HEK293 (cell line): ENCODE measurements at regions not wholly inside any gene's neighbourhood (a gene's known extent, or its start where the extent isn't known, plus 50 kb on each side); places are given as distances from the start of the nearest gene placed in this dataset.

Experiments
- GLI4 ChIP-seq: fragments of 450-650 bp; formaldehyde crosslinking; IDR thresholded peaks from 2 replicates; pipeline ENCODE4 v1.5.1; 2016; ENCODE audit warnings: missing biosample characterization, missing genetic modification characterization
- OSR2 ChIP-seq: fragments of 450-650 bp; formaldehyde crosslinking; IDR thresholded peaks from 2 replicates; pipeline ENCODE4 v1.5.1; 2016; ENCODE audit warnings: missing biosample characterization, missing genetic modification characterization
- RBAK ChIP-seq: fragments of 450-650 bp; formaldehyde crosslinking; IDR thresholded peaks from 2 replicates; pipeline ENCODE4 v1.5.1; 2016; ENCODE audit warnings: missing biosample characterization, missing genetic modification characterization
- REPIN1 ChIP-seq: fragments of 450-650 bp; formaldehyde crosslinking; IDR thresholded peaks from 2 replicates; pipeline ENCODE4 v1.5.1; 2017; ENCODE audit warnings: missing biosample characterization, missing genetic modification characterization, low read depth
- SALL2 ChIP-seq: fragments of 450-650 bp; formaldehyde crosslinking; IDR thresholded peaks from 2 replicates; pipeline ENCODE4 v1.5.0; 2017; ENCODE audit warnings: missing biosample characterization, mild to moderate bottlenecking, missing genetic modification characterization, borderline replicate concordance
- SP2 ChIP-seq: fragments of 450-650 bp; formaldehyde crosslinking; IDR thresholded peaks from 2 replicates; pipeline ENCODE4 v1.5.1; 2016; ENCODE audit warnings: missing biosample characterization, missing genetic modification characterization
- SP3 ChIP-seq: fragments of 450-650 bp; formaldehyde crosslinking; IDR thresholded peaks from 2 replicates; pipeline ENCODE4 v1.5.1; 2016; ENCODE audit warnings: missing biosample characterization, missing genetic modification characterization
- ZBTB1 ChIP-seq: fragments of 450-650 bp; formaldehyde crosslinking; IDR thresholded peaks from 2 replicates; pipeline ENCODE4 v1.5.1; 2016; ENCODE audit warnings: missing biosample characterization, missing genetic modification characterization
- ZBTB6 ChIP-seq: fragments of 450-650 bp; formaldehyde crosslinking; IDR thresholded peaks from 2 replicates; pipeline ENCODE4 v1.5.1; 2017; ENCODE audit warnings: missing biosample characterization, missing genetic modification characterization
- ZBTB8A ChIP-seq: fragments of 450-650 bp; formaldehyde crosslinking; IDR thresholded peaks from 2 replicates; pipeline ENCODE4 v1.5.1; 2016; ENCODE audit warnings: missing biosample characterization, missing genetic modification characterization
- ZFHX2 ChIP-seq: fragments of 450-650 bp; formaldehyde crosslinking; conservative IDR thresholded peaks from 2 replicates; pipeline ENCODE4 v1.5.1; 2016; ENCODE audit warnings: missing biosample characterization, missing genetic modification characterization
- ZFP37 ChIP-seq: fragments of 450-650 bp; formaldehyde crosslinking; IDR thresholded peaks from 2 replicates; pipeline ENCODE4 v1.5.1; 2016; ENCODE audit warnings: missing biosample characterization, missing genetic modification characterization
- ZNF140 ChIP-seq: fragments of 450-650 bp; formaldehyde crosslinking; IDR thresholded peaks from 2 replicates; pipeline ENCODE4 v1.5.1; 2016; ENCODE audit warnings: missing biosample characterization, missing genetic modification characterization
- ZNF146 ChIP-seq: fragments of 450-650 bp; formaldehyde crosslinking; IDR thresholded peaks from 2 replicates; pipeline ENCODE4 v1.5.1; 2016; ENCODE audit warnings: missing biosample characterization, missing genetic modification characterization
- ZNF169 ChIP-seq: fragments of 450-650 bp; formaldehyde crosslinking; IDR thresholded peaks from 2 replicates; pipeline ENCODE4 v1.5.1; 2016; ENCODE audit warnings: missing biosample characterization, missing genetic modification characterization
- ZNF174 ChIP-seq: fragments of 450-650 bp; formaldehyde crosslinking; IDR thresholded peaks from 2 replicates; pipeline ENCODE4 v1.5.0; 2017; ENCODE audit warnings: missing biosample characterization, mild to moderate bottlenecking, missing genetic modification characterization
- ZNF184 ChIP-seq: fragments of 450-650 bp; IDR thresholded peaks from 2 replicates; pipeline ENCODE4 v1.5.1; 2018; ENCODE audit warnings: missing biosample characterization, mild to moderate bottlenecking, missing genetic modification characterization
- ZNF2 ChIP-seq: fragments of 450-650 bp; formaldehyde crosslinking; IDR thresholded peaks from 2 replicates; pipeline ENCODE4 v1.5.1; 2016; ENCODE audit warnings: missing biosample characterization, missing genetic modification characterization
- ZNF214 ChIP-seq: fragments of 450-650 bp; formaldehyde crosslinking; IDR thresholded peaks from 2 replicates; pipeline ENCODE4 v1.5.1; 2017; ENCODE audit warnings: missing biosample characterization, mild to moderate bottlenecking, missing genetic modification characterization, borderline replicate concordance
- ZNF23 ChIP-seq: fragments of 450-650 bp; formaldehyde crosslinking; IDR thresholded peaks from 2 replicates; pipeline ENCODE4 v1.5.1; 2016; ENCODE audit warnings: missing biosample characterization, missing genetic modification characterization, borderline replicate concordance
- ZNF248 ChIP-seq: fragments of 450-650 bp; formaldehyde crosslinking; IDR thresholded peaks from 2 replicates; pipeline ENCODE4 v1.5.1; 2017; ENCODE audit warnings: missing biosample characterization, missing genetic modification characterization
- ZNF302 ChIP-seq: fragments of 450-650 bp; formaldehyde crosslinking; IDR thresholded peaks from 2 replicates; pipeline ENCODE4 v1.5.1; 2016; ENCODE audit warnings: missing biosample characterization, missing genetic modification characterization, low read depth
- ZNF341 ChIP-seq: fragments of 450-650 bp; formaldehyde crosslinking; IDR thresholded peaks from 2 replicates; pipeline ENCODE4; 2016; ENCODE audit warnings: low read depth, missing biosample characterization, missing genetic modification characterization
- ZNF366 ChIP-seq: fragments of 450-650 bp; formaldehyde crosslinking; conservative IDR thresholded peaks from 2 replicates; pipeline ENCODE4 v1.5.1; 2016; ENCODE audit warnings: missing biosample characterization, missing genetic modification characterization
- ZNF394 ChIP-seq: fragments of 450-650 bp; formaldehyde crosslinking; IDR thresholded peaks from 2 replicates; pipeline ENCODE4 v1.5.1; 2016; ENCODE audit warnings: missing biosample characterization, missing genetic modification characterization, mild to moderate bottlenecking, moderate library complexity, borderline replicate concordance
- ZNF423 ChIP-seq: fragments of 450-650 bp; formaldehyde crosslinking; IDR thresholded peaks from 2 replicates; pipeline ENCODE4 v1.5.1; 2016; ENCODE audit warnings: missing biosample characterization, missing genetic modification characterization
- ZNF473 ChIP-seq: fragments of 450-650 bp; formaldehyde crosslinking; IDR thresholded peaks from 2 replicates; pipeline ENCODE4 v1.5.1; 2017; ENCODE audit warnings: missing biosample characterization, missing genetic modification characterization
- ZNF514 ChIP-seq: fragments of 450-650 bp; formaldehyde crosslinking; IDR thresholded peaks from 2 replicates; pipeline ENCODE4 v1.5.1; 2016; ENCODE audit warnings: missing biosample characterization, missing genetic modification characterization
- ZNF549 ChIP-seq: fragments of 450-650 bp; IDR thresholded peaks from 2 replicates; pipeline ENCODE4 v1.5.1; 2018; ENCODE audit warnings: missing biosample characterization, missing genetic modification characterization, mild to moderate bottlenecking, inconsistent platforms, moderate library complexity
- ZNF585B ChIP-seq: fragments of 450-650 bp; formaldehyde crosslinking; IDR thresholded peaks from 2 replicates; pipeline ENCODE4 v1.5.1; 2016; ENCODE audit warnings: missing biosample characterization, missing genetic modification characterization
- ZNF623 ChIP-seq: fragments of 450-650 bp; formaldehyde crosslinking; IDR thresholded peaks from 2 replicates; pipeline ENCODE4 v1.5.1; 2016; ENCODE audit warnings: missing biosample characterization, missing genetic modification characterization
- ZNF626 ChIP-seq: fragments of 450-650 bp; sonication (Bioruptor Pico); formaldehyde crosslinking; IDR thresholded peaks from 2 replicates; pipeline ENCODE4 v1.5.1; 2018; ENCODE audit warnings: missing biosample characterization, missing genetic modification characterization, inconsistent platforms
- ZNF645 ChIP-seq: fragments of 450-650 bp; formaldehyde crosslinking; IDR thresholded peaks from 2 replicates; pipeline ENCODE4; 2016; ENCODE audit warnings: missing biosample characterization, missing genetic modification characterization
- ZNF670 ChIP-seq: fragments of 450-650 bp; formaldehyde crosslinking; IDR thresholded peaks from 2 replicates; pipeline ENCODE4 v1.5.1; 2016; ENCODE audit warnings: missing biosample characterization, missing genetic modification characterization, low read depth
- ZNF677 ChIP-seq: fragments of 450-650 bp; IDR thresholded peaks from 2 replicates; pipeline ENCODE4 v1.5.0; 2018; ENCODE audit warnings: missing biosample characterization, mild to moderate bottlenecking, missing genetic modification characterization, moderate library complexity
- ZNF792 ChIP-seq: fragments of 450-650 bp; formaldehyde crosslinking; IDR thresholded peaks from 2 replicates; pipeline ENCODE4 v1.5.1; 2016; ENCODE audit warnings: missing biosample characterization, missing genetic modification characterization
- ZNF830 ChIP-seq: fragments of 450-650 bp; IDR thresholded peaks from 2 replicates; pipeline ENCODE4 v1.5.0; 2018; ENCODE audit warnings: missing biosample characterization, missing genetic modification characterization, low read depth, mild to moderate bottlenecking, moderate library complexity
- ZSCAN4 ChIP-seq: fragments of 450-650 bp; formaldehyde crosslinking; IDR thresholded peaks from 2 replicates; pipeline ENCODE4 v1.5.1; 2017; ENCODE audit warnings: missing biosample characterization, missing genetic modification characterization

GRCh38 chr5:125550274-125550673, 803.8 kb upstream of the ZNF608 start (continued):
- no peak for TF ChIP-seq ZNF184 (tag by site-specific recombination)
- TF ChIP-seq GLI4 (tag by site-specific recombination): no peak
- TF ChIP-seq ZNF623 (tag by site-specific recombination): peak; percentile 12; the same call in 1 of the 2 replicates
- TF ChIP-seq ZNF645 (tag by site-specific recombination): peak; percentile 98
- TF ChIP-seq SP3 (tag by site-specific recombination): no peak
- peak; percentile 49; the same call in 1 of the 2 replicates for TF ChIP-seq ZNF394
- TF ChIP-seq ZBTB8A (tag by site-specific recombination): peak; percentile 70
- no peak for TF ChIP-seq ZBTB1 (tag by site-specific recombination)
- 0 out of 2 replicates have a peak, but pooled peaks have one; percentile 67 for TF ChIP-seq ZNF248 (tag by site-specific recombination)
- no peak for TF ChIP-seq ZNF830 (tag by site-specific recombination)
- peak; percentile 94 for TF ChIP-seq SALL2 (tag by site-specific recombination)
- peak; percentile 76; the same call in 1 of the 2 replicates for TF ChIP-seq ZNF302
- TF ChIP-seq ZNF585B: no peak
- TF ChIP-seq RBAK (tag by site-specific recombination): no peak
- TF ChIP-seq ZNF174 (tag by site-specific recombination): no peak
- no peak for TF ChIP-seq SP2
- TF ChIP-seq ZNF677 (tag by site-specific recombination): no peak
- peak; percentile 93 for TF ChIP-seq ZSCAN4 (tag by site-specific recombination)
- TF ChIP-seq ZNF140 (tag by site-specific recombination): no peak
- no peak for TF ChIP-seq ZNF792
- TF ChIP-seq ZNF2 (tag by site-specific recombination): 0 out of 2 replicates have a peak, but pooled peaks have one; percentile 65
- no peak for TF ChIP-seq ZNF473 (tag by site-specific recombination)
- peak; percentile 61; the same call in 1 of the 2 replicates for TF ChIP-seq ZNF423 (tag by site-specific recombination)
- TF ChIP-seq ZFHX2 (tag by site-specific recombination): peak; percentile 41
- no peak for TF ChIP-seq ZNF341
- TF ChIP-seq ZNF366 (tag by site-specific recombination): peak; percentile 87
- TF ChIP-seq ZFP37 (tag by site-specific recombination): no peak
- no peak for TF ChIP-seq ZNF626 (tag by site-specific recombination)
- no peak for TF ChIP-seq ZNF23 (tag by site-specific recombination)
- no peak for TF ChIP-seq ZBTB6 (tag by site-specific recombination)
- TF ChIP-seq ZNF670 (tag by site-specific recombination): no peak
- TF ChIP-seq ZNF169: no peak
- TF ChIP-seq ZNF214 (tag by site-specific recombination): no peak
- peak; percentile 85 for TF ChIP-seq OSR2 (tag by site-specific recombination)
- no peak; the same call in 1 of the 2 replicates for TF ChIP-seq REPIN1 (tag by site-specific recombination)
- TF ChIP-seq ZNF146 (tag by site-specific recombination): no peak; the same call in 1 of the 2 replicates
- TF ChIP-seq ZNF514 (tag by site-specific recombination): 0 out of 2 replicates have a peak, but pooled peaks have one; percentile 36
- no peak for TF ChIP-seq ZNF549 (tag by site-specific recombination)
